ENCODE measurements at regions not wholly inside any gene's neighbourhood (a gene's known extent, or its start where the extent isn't known, plus 50 kb on each side); places are given as distances from the start of the nearest gene placed in this dataset.

- Histone ChIP-seq H3K9me3 (ENCODE audit: control insufficient read depth, insufficient read depth, low read depth, low read length) (no peaks in the 10 kb centered on the region), H3K27me3 (ENCODE audit: control insufficient read depth, insufficient read depth, low read length) (no peaks in the 10 kb centered on the region), H3K27ac (ENCODE audit: low read length) (no peak overlapping the region), H3K4me1 (ENCODE audit: control insufficient read depth, insufficient read depth, low read length) (no peaks in the 10 kb centered on the region), H3K36me3 (ENCODE audit: control insufficient read depth, insufficient read depth, low read length) (no peaks in the 10 kb centered on the region), H3K4me3 (ENCODE audit: low read depth in 2 of 2, low read length in 2 of 2) (no peak overlapping the region)
- POLR2A ChIA-PET = no interaction called here
- CTCF ChIA-PET = interaction anchor here (0.6 kb wide), 1 partner anchor 281 kb away, joined by 3 read pairs; no protein-coding TSS in a partner anchor
- TF ChIP-seq CTCF (IDR thresholded peaks at IDR 0.05) (no peak), POLR2AphosphoS5 (IDR thresholded peaks at IDR 0.05; ENCODE audit: low read depth, low read length) (no peak), TCF7L2 (IDR thresholded peaks at IDR 0.05; ENCODE audit: low read depth, low read length) (no peak), REST (IDR thresholded peaks at IDR 0.05; ENCODE audit: insufficient read depth in 1 of 2, low read depth in 2 of 2, low read length in 1 of 2) (no peak), SIN3A (IDR thresholded peaks at IDR 0.05; ENCODE audit: borderline replicate concordance, insufficient read depth, low read depth, low read length) (no peak)
- DNase-seq (ENCODE audit: low read depth, low spot score) = no peak
- no peak for ATAC-seq
- no TSS peak for BruUV-seq (replicated peaks)
- intact Hi-C loops (cut with micrococcal nuclease; ENCODE audit: unreplicated experiment) (loop anchor here (2.0 to 10.0 kb wide), 3 partner anchors 87 to 387 kb away; no protein-coding TSS in a partner anchor), in situ Hi-C loops (cut with HindIII; ENCODE audit: low pct_unique_long_range_greater_than_20kb, low sequenced_read_pairs) (no loop called here)
Measured at GRCh38 chr4:112029771-112030171, 115.5 kb upstream of the FAM241A start.

- H3K9me3 ChIP-seq (ENCODE audit: control insufficient read depth, insufficient read depth, low read depth, low read length) = no peaks in the 10 kb centered on the region
- BruUV-seq (replicated peaks) = no TSS peak
- no peaks in the 10 kb centered on the region for H3K36me3 ChIP-seq (ENCODE audit: control insufficient read depth, insufficient read depth, low read length)
- H3K27me3 ChIP-seq (ENCODE audit: control insufficient read depth, insufficient read depth, low read length) = no peaks in the 10 kb centered on the region
- ChIA-PET CTCF (interaction anchor here (1.2 kb wide), 1 partner anchor 177 kb away, joined by 3 read pairs; no protein-coding TSS in a partner anchor), POLR2A (no interaction called here)
- no peak for TF ChIP-seq POLR2AphosphoS5 (IDR thresholded peaks at IDR 0.05; ENCODE audit: low read depth, low read length)
- TF ChIP-seq TCF7L2 (IDR thresholded peaks at IDR 0.05; ENCODE audit: low read depth, low read length) = no peak
- TF ChIP-seq REST (IDR thresholded peaks at IDR 0.05; ENCODE audit: insufficient read depth in 1 of 2, low read depth in 2 of 2, low read length in 1 of 2) = no peak
- peak; percentile 53; the same call in 1 of the 2 replicates for TF ChIP-seq CTCF (IDR thresholded peaks at IDR 0.05)
- DNase-seq (ENCODE audit: low read depth, low spot score) = peak; percentile 22
- no peak overlapping the region for H3K27ac ChIP-seq (ENCODE audit: low read length)
- intact Hi-C loops (cut with micrococcal nuclease; ENCODE audit: unreplicated experiment) (loop anchor here (2.0 to 10.0 kb wide), 3 partner anchors 90 to 389 kb away; no protein-coding TSS in a partner anchor), in situ Hi-C loops (cut with HindIII; ENCODE audit: low pct_unique_long_range_greater_than_20kb, low sequenced_read_pairs) (no loop called here)
- ATAC-seq = no peak
- no peaks in the 10 kb centered on the region for H3K4me1 ChIP-seq (ENCODE audit: control insufficient read depth, insufficient read depth, low read length)
- no peak overlapping the region for H3K4me3 ChIP-seq (ENCODE audit: low read depth in 2 of 2, low read length in 2 of 2)
Measured at GRCh38 chr4:112031712-112032328, 113.4 kb upstream of the FAM241A start.
